Pancreas (tissue), 10 donors: ENCODE measurements at regions not wholly inside any gene's neighbourhood (a gene's known extent, or its start where the extent isn't known, plus 50 kb on each side); places are given as distances from the start of the nearest gene placed in this dataset.

Experiments
- ATAC-seq, 4 donors: fragments of 200-7000 bp; cut with Tn5 transposase; one replicate each; pipeline versions ENCODE4 v1.8.0 to v1.9.1; 2020; ENCODE audit warnings: mild to moderate bottlenecking in 4 of 4, moderate library complexity in 4 of 4
- DNase-seq, 6 donors: peaks; one replicate each; pipeline ENCODE4 v3.0.0-alpha.2; 2020
- FAIRE-seq: peaks from 2 replicates; lab custom pipeline; 2012; peaks lifted over from hg19 to GRCh38; lab: Jason Lieb, UNC
- H3K27ac ChIP-seq, 4 donors: fragments of 200-600 bp; sonication (generic); 1 replicate in 3 of 4; 2 replicates in 1 of 4; pipeline versions ENCODE4 v1.5.0 to v1.8.0; 2020
- H3K27me3 ChIP-seq, 4 donors: fragments of 200-600 bp; one replicate each; pipeline ENCODE4 v1.8.0; 2021
- H3K36me3 ChIP-seq, 3 donors: fragments of 200-600 bp; sonication (generic) in 1 of 3; one replicate each; pipeline versions ENCODE4 v1.5.0 to v1.8.0; 2020 to 2021
- H3K4me1 ChIP-seq, 3 donors: fragments of 200-600 bp; one replicate each; pipeline ENCODE4 v1.8.0; 2021
- H3K4me3 ChIP-seq, 4 donors: fragments of 200-600 bp; sonication (generic) in 2 of 4; one replicate each; pipeline versions ENCODE4 v1.5.0 to v1.8.0; 2020 to 2021
- H3K9me3 ChIP-seq, 4 donors: fragments of 200-600 bp; one replicate each; pipeline ENCODE4 v1.8.0; 2021
- CTCF ChIP-seq, 4 donors: fragments of 200-600 bp; sonication (generic) in 3 of 4; IDR thresholded peaks; one replicate each; pipeline versions ENCODE4 v1.5.0 to v1.8.0; 2021; ENCODE audit warnings: antibody characterized with exemption in 4 of 4
- WGBS, 2 donors: extraction: QIAGEN DNeasy Blood & Tissue Kit; methylation state at CpG; one replicate each; pipeline ENCODE4 v1.1.7; 2013; 5-methylcytosine and 5-hydroxymethylcytosine counted together
- intact Hi-C, 3 donors: fragments of 100-400 bp; cut with DNase I; formaldehyde crosslinking; loops; one replicate each; pipeline versions ENCODE4 v1.11.1 to v1.14.2; 2022
- donor health status: healthy with polysubstance abuse.
- donor health status: DM: no; HTN: no; CAD: no; lungs with moderate emphysema.
- donor health status: DM: no; HTN: no; CAD: no.
- donor health status: control.
- donor health status: control.
- donor health status: Bipolar disorder and iron deficiency.
- donor health status: DM: yes; HTN: yes; CAD: no.
- donor health status: DM: no; HTN: no; CAD: no.
- donor health status: DM: no; HTN: no; CAD: no.
- donor health status: DM: yes; HTN: yes; CAD: no.

DNA sequence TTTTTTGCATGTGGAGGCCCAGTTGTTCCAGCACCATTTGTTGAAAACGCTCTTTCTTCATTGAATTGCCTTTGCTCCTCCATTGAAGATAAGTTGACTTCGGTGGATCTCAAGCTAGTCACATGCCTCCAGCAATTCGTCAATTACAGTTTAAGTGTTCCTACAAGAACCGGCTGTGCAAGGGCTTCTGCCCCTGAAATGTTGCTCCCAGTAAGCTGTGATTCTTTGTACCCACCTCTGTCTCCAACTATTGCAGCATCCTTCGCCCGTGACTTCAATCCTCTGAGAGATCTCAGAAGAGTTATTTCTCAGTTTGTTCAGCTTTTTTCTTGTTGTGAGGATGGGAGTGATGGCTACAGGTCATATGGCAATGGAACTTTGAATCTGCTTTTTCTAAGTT lies 194.2 kb upstream of the B3GAT1 start:
- TF ChIP-seq CTCF (IDR thresholded peaks at IDR 0.05), result no peak
- H3K27me3 ChIP-seq, result peaks cover 0 to 4% (median 0%) of the 10 kb centered on the region in 4 donors
- ATAC-seq, result no peak
- no peak for DNase-seq
- no peaks in the 10 kb centered on the region for H3K4me1 ChIP-seq
- intact Hi-C loops, result no loop called here
- 58 to 59% methylated on average over 6 of the region's 6 CpGs for WGBS, 2 donors
- no peak overlapping the region for H3K4me3 ChIP-seq
- no peaks in the 10 kb centered on the region for H3K9me3 ChIP-seq
- no peak overlapping the region for H3K27ac ChIP-seq
- no peaks in the 10 kb centered on the region for H3K36me3 ChIP-seq
- no peak for FAIRE-seq

GRCh38 chr11:134604886-134605285 lies 192.8 kb upstream of the B3GAT1 start:
- no peak for TF ChIP-seq CTCF (IDR thresholded peaks at IDR 0.05)
- Histone ChIP-seq H3K36me3 (no peaks in the 10 kb centered on the region), H3K27ac (no peak overlapping the region), H3K4me1 (no peaks in the 10 kb centered on the region), H3K4me3 (no peak overlapping the region), H3K9me3 (no peaks in the 10 kb centered on the region), H3K27me3 (peaks cover 0 to 6% (median 0%) of the 10 kb centered on the region in 4 donors)
- DNase-seq (no peak), ATAC-seq (no peak), FAIRE-seq (no peak)
- 54 to 70% methylated on average over 3 of the region's 3 CpGs for WGBS, 2 donors
- intact Hi-C loops, result no loop called here

DNA sequence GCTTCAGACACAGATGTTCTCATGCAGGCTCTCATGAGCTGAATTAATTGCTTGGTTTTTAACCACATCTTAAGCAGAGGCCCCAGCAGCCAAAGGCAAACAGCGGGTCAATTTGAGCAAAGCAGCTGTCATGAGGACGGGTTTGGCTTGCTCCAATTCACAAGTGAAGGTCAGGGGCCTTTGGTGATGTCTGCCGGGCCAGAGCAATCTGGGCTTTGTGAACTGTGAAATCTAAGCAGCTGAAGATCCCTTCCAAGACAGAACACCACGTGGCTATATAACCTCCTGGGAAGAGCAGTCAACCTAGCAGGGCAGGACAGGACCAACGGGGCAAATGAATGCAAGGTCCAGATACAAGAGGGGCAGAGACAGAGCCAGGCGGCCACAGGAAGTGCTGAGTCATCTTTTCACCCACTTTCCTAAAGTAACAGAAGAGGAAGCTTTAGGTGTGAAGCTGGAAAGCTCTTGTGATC lies 187.3 kb upstream of the B3GAT1 start:
- Histone ChIP-seq H3K36me3 (no peaks in the 10 kb centered on the region), H3K27me3 (peaks cover 0 to 6% (median 0%) of the 10 kb centered on the region in 4 donors), H3K27ac (no peak overlapping the region), H3K4me3 (no peak overlapping the region), H3K4me1 (no peaks in the 10 kb centered on the region), H3K9me3 (no peaks in the 10 kb centered on the region)
- intact Hi-C loops, result no loop called here
- no peak for FAIRE-seq
- no peak for ATAC-seq
- WGBS, 2 donors, result 21 to 28% methylated on average over 6 of the region's 6 CpGs
- no peak for DNase-seq
- no peak for TF ChIP-seq CTCF (IDR thresholded peaks at IDR 0.05)

DNA sequence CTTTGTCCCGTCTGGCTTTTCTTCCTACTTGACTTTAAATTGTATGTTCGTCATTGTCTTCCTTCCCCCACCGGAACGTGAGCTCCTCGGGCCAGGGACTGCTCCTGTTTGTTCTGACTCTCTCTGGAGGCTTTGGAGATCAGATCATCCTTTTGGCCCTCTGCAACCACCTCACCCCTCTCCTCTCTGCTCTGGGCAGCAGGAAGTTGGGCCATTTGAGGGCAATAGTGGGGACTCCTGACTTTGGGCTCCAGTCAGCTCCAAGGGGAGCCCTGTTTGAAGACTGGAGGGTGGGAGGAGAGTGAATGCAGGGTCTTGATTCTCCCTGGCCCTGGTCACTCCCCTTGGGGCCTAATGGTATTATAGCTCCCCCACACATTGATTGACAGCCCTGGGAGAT lies 186.3 kb upstream of the B3GAT1 start:
- TF ChIP-seq CTCF (IDR thresholded peaks at IDR 0.05), result no peak
- Histone ChIP-seq H3K9me3 (no peaks in the 10 kb centered on the region), H3K36me3 (no peaks in the 10 kb centered on the region), H3K27me3 (peaks cover 0 to 6% (median 0%) of the 10 kb centered on the region in 4 donors), H3K27ac (no peak overlapping the region), H3K4me1 (no peaks in the 10 kb centered on the region), H3K4me3 (no peak overlapping the region)
- FAIRE-seq (no peak), DNase-seq (no peak), ATAC-seq (no peak)
- 52 to 62% methylated on average over 5 of the region's 5 CpGs for WGBS, 2 donors
- intact Hi-C loops, result no loop called here

DNA sequence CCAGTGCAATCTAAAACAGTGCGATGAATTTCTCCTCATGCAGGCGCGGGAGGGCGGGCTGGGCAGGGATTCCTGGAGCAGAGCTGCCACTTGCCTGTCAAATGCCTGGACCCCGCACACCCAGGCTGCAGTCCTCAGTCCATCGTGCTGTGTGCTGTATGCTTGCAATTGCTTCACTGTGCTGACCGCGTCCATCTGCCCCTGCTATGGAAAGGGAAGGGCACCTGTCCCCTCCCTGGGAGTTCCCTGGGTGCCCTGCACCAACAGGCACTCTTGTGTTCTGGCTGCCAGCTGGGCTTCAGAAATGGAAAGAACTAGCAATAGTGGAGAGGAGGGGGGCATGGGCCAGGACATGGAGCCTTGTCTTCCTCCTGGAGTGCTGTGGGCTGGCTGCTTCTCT lies 185.4 kb upstream of the B3GAT1 start:
- no peak for FAIRE-seq

More for the DNA sequence above, 185.4 kb upstream of the B3GAT1 start:
- intact Hi-C loops, result no loop called here
- H3K36me3 ChIP-seq, result no peaks in the 10 kb centered on the region
- WGBS, 2 donors, result 80 to 85% methylated on average over 8 of the region's 8 CpGs
- DNase-seq (no peak), ATAC-seq (no peak)
- H3K4me3 ChIP-seq, result no peak overlapping the region
- H3K27ac ChIP-seq, result no peak overlapping the region
- H3K27me3 ChIP-seq, result peaks cover 0 to 6% (median 2%) of the 10 kb centered on the region in 4 donors
- no peaks in the 10 kb centered on the region for H3K9me3 ChIP-seq
- no peaks in the 10 kb centered on the region for H3K4me1 ChIP-seq
- TF ChIP-seq CTCF (IDR thresholded peaks at IDR 0.05), result no peak
